Esophagus squamous epithelium (tissue), 4 donors: ENCODE measurements at regions not wholly inside any gene's neighbourhood (a gene's known extent, or its start where the extent isn't known, plus 50 kb on each side); places are given as distances from the start of the nearest gene placed in this dataset.

Experiments
- POLR2A ChIP-seq, 4 donors: fragments of 450-650 bp; IDR thresholded peaks; one replicate each; pipeline ENCODE4 v1.6.1; 2017; ENCODE audit warnings: antibody characterized with exemption in 4 of 4, mild to moderate bottlenecking in 4 of 4, moderate library complexity in 3 of 4
- TF ChIP-seq, protein P1 (sequence below), 6 experiments: fragments of 450-650 bp in 4 of 6; fragments of 200-600 bp in 2 of 6; sonication (generic) in 2 of 6; IDR thresholded peaks; one replicate each; pipeline ENCODE4 v1.5.1; 2016 to 2019; ENCODE audit warnings: antibody characterized with exemption in 6 of 6, mild to moderate bottlenecking in 4 of 6, moderate library complexity in 4 of 6

DNA sequence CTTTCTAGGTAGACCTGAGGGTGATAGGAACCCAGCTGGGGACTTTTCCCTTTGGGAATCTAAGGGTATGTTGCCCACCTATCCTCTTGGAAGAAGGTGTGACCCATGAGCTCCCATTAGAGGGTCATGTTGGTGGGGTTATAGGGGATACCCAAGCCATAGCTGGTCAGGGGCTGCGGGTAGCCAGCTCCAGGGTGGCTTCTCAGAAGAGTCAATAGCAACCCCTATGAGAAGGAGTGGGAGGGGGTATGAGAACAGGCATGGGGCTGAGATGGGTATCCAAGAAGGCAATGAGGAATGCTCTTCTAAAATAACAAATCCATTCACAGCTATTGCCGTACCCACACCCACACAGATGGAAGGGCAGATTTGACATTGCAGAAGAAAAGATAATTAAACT, 217.8 kb downstream of the UACA start:
- TF ChIP-seq, protein P1, sequence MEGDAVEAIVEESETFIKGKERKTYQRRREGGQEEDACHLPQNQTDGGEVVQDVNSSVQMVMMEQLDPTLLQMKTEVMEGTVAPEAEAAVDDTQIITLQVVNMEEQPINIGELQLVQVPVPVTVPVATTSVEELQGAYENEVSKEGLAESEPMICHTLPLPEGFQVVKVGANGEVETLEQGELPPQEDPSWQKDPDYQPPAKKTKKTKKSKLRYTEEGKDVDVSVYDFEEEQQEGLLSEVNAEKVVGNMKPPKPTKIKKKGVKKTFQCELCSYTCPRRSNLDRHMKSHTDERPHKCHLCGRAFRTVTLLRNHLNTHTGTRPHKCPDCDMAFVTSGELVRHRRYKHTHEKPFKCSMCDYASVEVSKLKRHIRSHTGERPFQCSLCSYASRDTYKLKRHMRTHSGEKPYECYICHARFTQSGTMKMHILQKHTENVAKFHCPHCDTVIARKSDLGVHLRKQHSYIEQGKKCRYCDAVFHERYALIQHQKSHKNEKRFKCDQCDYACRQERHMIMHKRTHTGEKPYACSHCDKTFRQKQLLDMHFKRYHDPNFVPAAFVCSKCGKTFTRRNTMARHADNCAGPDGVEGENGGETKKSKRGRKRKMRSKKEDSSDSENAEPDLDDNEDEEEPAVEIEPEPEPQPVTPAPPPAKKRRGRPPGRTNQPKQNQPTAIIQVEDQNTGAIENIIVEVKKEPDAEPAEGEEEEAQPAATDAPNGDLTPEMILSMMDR (IDR thresholded peaks at IDR 0.05), result no peak
- TF ChIP-seq POLR2A (IDR thresholded peaks at IDR 0.05), result no peak
